K562 (cell line): ENCODE measurements at regions not wholly inside any gene's neighbourhood (a gene's known extent, or its start where the extent isn't known, plus 50 kb on each side); places are given as distances from the start of the nearest gene placed in this dataset.

Source experiments
- ATAC-seq: fragments of 200-7000 bp; cut with Tn5 transposase; 3 replicates; pipeline ENCODE4 v1.9.1; 2020; ENCODE audit warnings: moderate library complexity
- BruUV-seq: library from RNA; stranded (reverse); fragments of 400-500 nt; replicated peaks from 2 replicates; lab custom pipeline; 2021; lab: Mats Ljungman, UMichigan
- CTCF ChIA-PET: fragments of 300-600 bp; formaldehyde crosslinking; extraction: SDS; loops from one replicate; lab custom pipeline; 2021; ENCODE audit warnings: low intra/inter-chr PET ratio; lab: Yijun Ruan, JAX
- POLR2A ChIA-PET: fragments of 300-600, 350-650 bp; sonication (Branson Sonifier 250); formaldehyde crosslinking; extraction: SDS; loops from one replicate; lab custom pipeline; 2021; ENCODE audit warnings: antibody characterized with exemption, inconsistent platforms; lab: Yijun Ruan, JAX
- DNase-seq, 4 experiments: peaks; one replicate each; pipeline versions ENCODE4 v3.0.0 to v3.0.0-alpha.2; 2011 to 2018; ENCODE audit warnings: low spot score in 3 of 4, mixed read lengths in 3 of 4; ENCODE audit errors: extremely low read depth in 1 of 4
- FAIRE-seq: peaks from 2 replicates; lab custom pipeline; 2011; peaks lifted over from hg19 to GRCh38; lab: Jason Lieb, UNC
- H2AFZ ChIP-seq: 2 replicates; pipeline ENCODE4 v1.6.0; 2011; ENCODE audit warnings: low read depth, low read length, control low read depth, inconsistent platforms
- H3K27ac ChIP-seq: fragments of 200-600 bp; 3 replicates; pipeline ENCODE4 v1.8.0; 2011; ENCODE audit warnings: low read depth, mild to moderate bottlenecking, control low read depth, inconsistent platforms, low read length, moderate library complexity, mixed read lengths; ENCODE audit errors: extremely low read depth
- H3K27me3 ChIP-seq, 2 experiments: fragments of 300-600 bp in 1 of 2; 2 replicates in 1 of 2; 3 replicates in 1 of 2; pipeline versions ENCODE4 v1.6.0 to v1.8.0; 2011; ENCODE audit warnings: inconsistent platforms in 2 of 2, low read length in 2 of 2, mild to moderate bottlenecking in 1 of 2, mixed read lengths in 1 of 2, moderate library complexity in 1 of 2; ENCODE audit not compliant: control insufficient read depth in 2 of 2, insufficient read depth in 2 of 2
- H3K36me3 ChIP-seq: fragments of 300-600 bp; 3 replicates; pipeline ENCODE4 v1.8.0; 2011; ENCODE audit warnings: mild to moderate bottlenecking, low read length, inconsistent platforms; ENCODE audit not compliant: control insufficient read depth, insufficient read depth
- H3K4me1 ChIP-seq, 2 experiments: fragments of 200-600 bp in 1 of 2; replicated peaks in 1 of 2; 2 replicates in 1 of 2; 3 replicates in 1 of 2; pipeline versions ENCODE4 v1.5.1 to v1.8.0; 2011; ENCODE audit warnings: inconsistent platforms in 2 of 2, low read length in 2 of 2, mild to moderate bottlenecking in 1 of 2, mixed read lengths in 1 of 2, moderate library complexity in 1 of 2; ENCODE audit not compliant: control insufficient read depth in 2 of 2, insufficient read depth in 2 of 2
- H3K4me2 ChIP-seq: 2 replicates; pipeline ENCODE4 v1.6.1; 2011; ENCODE audit warnings: low read length, control low read depth, inconsistent platforms, mixed read lengths; ENCODE audit not compliant: insufficient read depth
- H3K4me3 ChIP-seq: fragments of 200-600 bp; sonication (generic), shearing (Covaris generic); 2 replicates; pipeline ENCODE4 v1.5.1; 2016; ENCODE audit warnings: control low read depth, inconsistent platforms
- H3K79me2 ChIP-seq: fragments of 200-600 bp; 3 replicates; pipeline ENCODE4 v1.8.0; 2011; ENCODE audit warnings: low read length, inconsistent platforms; ENCODE audit not compliant: control insufficient read depth, insufficient read depth
- H3K9ac ChIP-seq, 2 experiments: 2 replicates each; pipeline versions ENCODE4 v1.6.0 to v1.6.1; 2011; ENCODE audit warnings: low read depth in 2 of 2, low read length in 2 of 2, control low read depth in 1 of 2, inconsistent platforms in 1 of 2, mild to moderate bottlenecking in 1 of 2, mixed read lengths in 1 of 2; ENCODE audit not compliant: insufficient read depth in 1 of 2
- H3K9me1 ChIP-seq: one replicate; pipeline ENCODE4 v1.6.0; 2011; ENCODE audit warnings: inconsistent platforms, mild to moderate bottlenecking, low read length, moderate library complexity; ENCODE audit not compliant: control insufficient read depth, insufficient read depth
- H3K9me3 ChIP-seq: replicated peaks from 2 replicates; pipeline ENCODE4 v1.5.1; 2011; ENCODE audit warnings: low read depth, low read length, inconsistent platforms; ENCODE audit not compliant: control insufficient read depth, insufficient read depth
- H4K20me1 ChIP-seq: replicated peaks from 2 replicates; pipeline ENCODE4 v1.6.1; 2011; ENCODE audit warnings: low read length, inconsistent platforms, mixed read lengths; ENCODE audit not compliant: control insufficient read depth, insufficient read depth
- C11orf30 ChIP-seq: fragments of 450-650 bp; IDR thresholded peaks from 2 replicates; pipeline ENCODE4 v1.6.1; 2016; ENCODE audit warnings: low read depth, mild to moderate bottlenecking
- CBFB ChIP-seq: sonication (generic); formaldehyde crosslinking; IDR thresholded peaks from 2 replicates; pipeline ENCODE4 v1.4.0; 2020; ENCODE audit warnings: mild to moderate bottlenecking, missing genetic modification reagents
- KLF1 ChIP-seq: fragments of 450-650 bp; IDR thresholded peaks from 2 replicates; pipeline ENCODE4 v1.6.1; 2016; ENCODE audit warnings: missing genetic modification characterization, missing compliant biosample characterization
- MYC ChIP-seq, 2 experiments: fragments of 250-450 bp in 1 of 2; sonication (Bioruptor Pico) in 1 of 2; IDR thresholded peaks; 2 replicates each; pipeline versions ENCODE4 v1.5.1 to v1.6.1; 2012 to 2021; ENCODE audit warnings: low read depth in 2 of 2, borderline replicate concordance in 1 of 2, improper control_type of control experiment in 1 of 2, low read length in 1 of 2, mild to moderate bottlenecking in 1 of 2, moderate library complexity in 1 of 2
- SLC30A9 ChIP-seq: fragments of 250-450 bp; sonication (Bioruptor Pico); IDR thresholded peaks from 2 replicates; pipeline ENCODE4 v1.8.0; 2022; ENCODE audit warnings: mild to moderate bottlenecking, moderate library complexity
- THRAP3 ChIP-seq: fragments of 450-650 bp; IDR thresholded peaks from 2 replicates; pipeline ENCODE4 v1.6.1; 2016; ENCODE audit warnings: mild to moderate bottlenecking, inconsistent platforms, borderline replicate concordance
- ZNF561 ChIP-seq: fragments of 450-650 bp; formaldehyde crosslinking; conservative IDR thresholded peaks from 2 replicates; pipeline ENCODE4 v1.4.0; 2020; ENCODE audit warnings: mild to moderate bottlenecking, moderate library complexity
- ZNF699 ChIP-seq: fragments of 250-450 bp; sonication (Bioruptor Pico); IDR thresholded peaks from 2 replicates; pipeline ENCODE4 v1.8.0; 2021; ENCODE audit warnings: mild to moderate bottlenecking, moderate library complexity; ENCODE audit not compliant: insufficient replicate concordance
- WGBS: fragments of 100-300 bp; shearing (Covaris generic); methylation state at CpG from one replicate; pipeline ENCODE4 v1.1.6; 2016; ENCODE audit warnings: low coverage, mixed read lengths; ENCODE audit not compliant: insufficient coverage; ENCODE audit errors: missing lambda C conversion rate; 5-methylcytosine and 5-hydroxymethylcytosine counted together
- in situ Hi-C: fragments of 300-500 bp; cut with MboI; formaldehyde crosslinking; loops from 4 replicates; pipeline ENCODE4 v1.15.0; 2018; ENCODE audit warnings: inconsistent platforms, mixed read lengths
- intact Hi-C: fragments of 100-400 bp; cut with micrococcal nuclease; formaldehyde crosslinking; loops from 2 replicates; pipeline ENCODE4 v1.14.2; 2022
- TF ChIP-seq, protein P1 (sequence below): fragments of 450-650 bp; IDR thresholded peaks from 2 replicates; pipeline ENCODE4 v1.6.1; 2017; ENCODE audit warnings: antibody characterized with exemption, mild to moderate bottlenecking
- TF ChIP-seq, protein P2 (sequence below): IDR thresholded peaks from 2 replicates; pipeline ENCODE4 v1.6.1; 2011; ENCODE audit not compliant: insufficient read length; ENCODE audit errors: extremely low read depth

DNA sequence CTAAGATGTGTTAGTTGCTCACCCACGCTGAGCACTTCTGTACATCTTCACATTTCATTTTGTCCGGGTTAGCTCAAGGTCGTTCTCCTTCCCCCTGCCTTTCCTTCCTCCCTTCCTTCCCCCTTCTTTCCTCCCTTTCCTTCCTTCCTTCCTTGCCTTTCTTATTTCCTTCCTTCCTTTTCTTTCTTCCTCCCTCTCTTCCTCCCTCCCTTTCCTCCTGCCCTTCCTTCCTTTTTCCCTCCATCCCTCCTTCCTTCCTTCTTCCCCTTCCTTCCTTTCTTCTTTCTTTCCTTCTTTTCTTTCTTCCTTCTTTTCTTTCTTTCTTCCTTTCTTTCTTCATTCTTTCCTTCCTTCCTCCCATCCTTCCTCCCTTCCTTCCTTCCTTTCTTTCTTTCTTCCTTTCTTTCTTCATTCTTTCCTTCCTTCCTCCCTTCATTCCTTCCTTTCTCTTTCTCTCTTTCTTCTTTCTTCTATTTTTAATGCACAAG, 129.8 kb downstream of the FAM174B start (continued):
- TF ChIP-seq, protein P1, sequence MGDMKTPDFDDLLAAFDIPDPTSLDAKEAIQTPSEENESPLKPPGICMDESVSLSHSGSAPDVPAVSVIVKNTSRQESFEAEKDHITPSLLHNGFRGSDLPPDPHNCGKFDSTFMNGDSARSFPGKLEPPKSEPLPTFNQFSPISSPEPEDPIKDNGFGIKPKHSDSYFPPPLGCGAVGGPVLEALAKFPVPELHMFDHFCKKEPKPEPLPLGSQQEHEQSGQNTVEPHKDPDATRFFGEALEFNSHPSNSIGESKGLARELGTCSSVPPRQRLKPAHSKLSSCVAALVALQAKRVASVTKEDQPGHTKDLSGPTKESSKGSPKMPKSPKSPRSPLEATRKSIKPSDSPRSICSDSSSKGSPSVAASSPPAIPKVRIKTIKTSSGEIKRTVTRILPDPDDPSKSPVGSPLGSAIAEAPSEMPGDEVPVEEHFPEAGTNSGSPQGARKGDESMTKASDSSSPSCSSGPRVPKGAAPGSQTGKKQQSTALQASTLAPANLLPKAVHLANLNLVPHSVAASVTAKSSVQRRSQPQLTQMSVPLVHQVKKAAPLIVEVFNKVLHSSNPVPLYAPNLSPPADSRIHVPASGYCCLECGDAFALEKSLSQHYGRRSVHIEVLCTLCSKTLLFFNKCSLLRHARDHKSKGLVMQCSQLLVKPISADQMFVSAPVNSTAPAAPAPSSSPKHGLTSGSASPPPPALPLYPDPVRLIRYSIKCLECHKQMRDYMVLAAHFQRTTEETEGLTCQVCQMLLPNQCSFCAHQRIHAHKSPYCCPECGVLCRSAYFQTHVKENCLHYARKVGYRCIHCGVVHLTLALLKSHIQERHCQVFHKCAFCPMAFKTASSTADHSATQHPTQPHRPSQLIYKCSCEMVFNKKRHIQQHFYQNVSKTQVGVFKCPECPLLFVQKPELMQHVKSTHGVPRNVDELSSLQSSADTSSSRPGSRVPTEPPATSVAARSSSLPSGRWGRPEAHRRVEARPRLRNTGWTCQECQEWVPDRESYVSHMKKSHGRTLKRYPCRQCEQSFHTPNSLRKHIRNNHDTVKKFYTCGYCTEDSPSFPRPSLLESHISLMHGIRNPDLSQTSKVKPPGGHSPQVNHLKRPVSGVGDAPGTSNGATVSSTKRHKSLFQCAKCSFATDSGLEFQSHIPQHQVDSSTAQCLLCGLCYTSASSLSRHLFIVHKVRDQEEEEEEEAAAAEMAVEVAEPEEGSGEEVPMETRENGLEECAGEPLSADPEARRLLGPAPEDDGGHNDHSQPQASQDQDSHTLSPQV = no peak
- TF ChIP-seq C11orf30 = no peak

DNA sequence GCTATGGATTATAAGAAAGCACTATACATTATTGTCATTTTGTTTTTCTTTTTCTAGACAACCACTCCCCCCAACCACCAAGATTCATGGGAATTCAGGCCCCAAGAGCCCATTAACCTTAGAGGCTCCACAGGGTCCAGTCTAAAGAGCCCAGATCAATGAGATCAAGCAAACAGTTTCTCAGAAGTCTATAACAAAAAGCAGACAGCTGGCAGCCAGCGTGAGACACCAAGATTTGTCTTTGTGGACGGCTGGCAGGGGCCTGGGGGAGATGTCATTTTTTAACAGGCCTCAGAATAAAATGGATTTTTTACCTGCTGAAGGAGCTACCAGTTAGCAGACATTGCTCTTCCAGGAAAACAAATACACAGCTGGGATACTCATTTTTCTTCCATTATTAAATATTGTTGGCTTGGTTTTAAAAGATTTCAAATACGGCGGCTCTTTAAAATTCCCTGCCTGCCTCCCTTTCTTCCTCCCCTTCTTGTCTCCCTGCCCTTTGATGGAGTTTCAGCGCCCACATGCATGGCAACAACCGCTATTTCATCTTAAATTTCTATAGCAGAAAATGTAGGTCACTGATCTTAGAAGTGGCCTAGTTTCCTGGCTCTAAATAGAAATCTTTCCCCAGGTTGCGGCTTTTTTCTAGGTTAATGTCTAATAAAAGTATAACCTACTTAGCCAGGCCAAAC, 130.6 kb downstream of the FAM174B start:
- intact Hi-C loops = loop anchor here (10.0 kb wide), 1 partner anchor 430 kb away; no protein-coding TSS in a partner anchor
- no peak for TF ChIP-seq CBFB (CRISPR knock-in tag)
- TF ChIP-seq MYC (IDR thresholded peaks at IDR 0.05; ENCODE audit: low read depth, low read length) = no peak
- no peak for TF ChIP-seq MYC (CRISPR knock-in tag; IDR thresholded peaks at IDR 0.05; ENCODE audit: borderline replicate concordance, low read depth)
- no peak for TF ChIP-seq SLC30A9
- TF ChIP-seq, protein P2, sequence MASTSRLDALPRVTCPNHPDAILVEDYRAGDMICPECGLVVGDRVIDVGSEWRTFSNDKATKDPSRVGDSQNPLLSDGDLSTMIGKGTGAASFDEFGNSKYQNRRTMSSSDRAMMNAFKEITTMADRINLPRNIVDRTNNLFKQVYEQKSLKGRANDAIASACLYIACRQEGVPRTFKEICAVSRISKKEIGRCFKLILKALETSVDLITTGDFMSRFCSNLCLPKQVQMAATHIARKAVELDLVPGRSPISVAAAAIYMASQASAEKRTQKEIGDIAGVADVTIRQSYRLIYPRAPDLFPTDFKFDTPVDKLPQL = no peak
- TF ChIP-seq THRAP3 = no peak
- TF ChIP-seq ZNF561 (CRISPR knock-in tag) = no peak
- no peak for TF ChIP-seq ZNF699 (CRISPR knock-in tag)
- no peak for TF ChIP-seq KLF1
- no peaks in the 10 kb centered on the region; the same call in 1 of the 2 replicates for H4K20me1 ChIP-seq
- DNase-seq (no peak), ATAC-seq (no peak), FAIRE-seq (no peak)
- no peaks in the 10 kb centered on the region for H3K79me2 ChIP-seq
- CTCF ChIA-PET = no interaction called here
- H3K36me3 ChIP-seq = no peaks in the 10 kb centered on the region
- in situ Hi-C loops = no loop called here
- no TSS peak for BruUV-seq
- WGBS = 1% methylated on average over 7 of the region's 7 CpGs
- no peak overlapping the region for H3K4me3 ChIP-seq
- no peak overlapping the region for H3K4me2 ChIP-seq
- no peaks in the 10 kb centered on the region for H3K4me1 ChIP-seq
- no peak overlapping the region for H3K9ac ChIP-seq
- no peaks in the 10 kb centered on the region for H3K9me1 ChIP-seq
- H3K9me3 ChIP-seq = no peaks in the 10 kb centered on the region
- peaks cover 0 to 6% of the 10 kb centered on the region in 2 experiments; a peak in 2 of 5 replicates for H3K27me3 ChIP-seq
- H3K27ac ChIP-seq = no peak overlapping the region
- POLR2A ChIA-PET = no interaction called here
- no peak overlapping the region for H2AFZ ChIP-seq
